ENCODE measurements at regions not wholly inside any gene's neighbourhood (a gene's known extent, or its start where the extent isn't known, plus 50 kb on each side); places are given as distances from the start of the nearest gene placed in this dataset.

GRCh38 chr14:22325676-22326400, 263.2 kb downstream of the DAD1 start (continued):
- TF ChIP-seq SKIL (IDR thresholded peaks at IDR 0.05; ENCODE audit: low read depth, poor library complexity, severe bottlenecking) (no peak), SIX5 (IDR thresholded peaks at IDR 0.05; ENCODE audit: low read depth, low read length, severe bottlenecking) (no peak), CHD4 (IDR thresholded peaks at IDR 0.05) (no peak), BCL11A (IDR thresholded peaks at IDR 0.05; ENCODE audit: low read depth, low read length) (no peak), CHD2 (IDR thresholded peaks at IDR 0.05; ENCODE audit: borderline replicate concordance, low read depth, low read length) (no peak), KLF5 (IDR thresholded peaks at IDR 0.05; ENCODE audit: partially characterized antibody) (no peak), NR2C1 (IDR thresholded peaks at IDR 0.05) (peak; percentile 64), EED (IDR thresholded peaks at IDR 0.05; ENCODE audit: low read depth) (peak; percentile 62; the same call in 1 of the 2 replicates), ZNF24 (IDR thresholded peaks at IDR 0.05) (no peak), YBX1 (IDR thresholded peaks at IDR 0.05) (no peak), TCF7 (IDR thresholded peaks at IDR 0.05; ENCODE audit: borderline replicate concordance) (peak; percentile 66), CHD1 (IDR thresholded peaks at IDR 0.05; ENCODE audit: low read depth, low read length) (no peak), IKZF2 (IDR thresholded peaks at IDR 0.05) (peak; percentile 16 to 44; a peak in 2 of 4 replicates), ZNF687 (IDR thresholded peaks at IDR 0.05) (no peak), IRF5 (IDR thresholded peaks at IDR 0.05; ENCODE audit: borderline replicate concordance) (no peak)
- TF ChIP-seq, protein P1, sequence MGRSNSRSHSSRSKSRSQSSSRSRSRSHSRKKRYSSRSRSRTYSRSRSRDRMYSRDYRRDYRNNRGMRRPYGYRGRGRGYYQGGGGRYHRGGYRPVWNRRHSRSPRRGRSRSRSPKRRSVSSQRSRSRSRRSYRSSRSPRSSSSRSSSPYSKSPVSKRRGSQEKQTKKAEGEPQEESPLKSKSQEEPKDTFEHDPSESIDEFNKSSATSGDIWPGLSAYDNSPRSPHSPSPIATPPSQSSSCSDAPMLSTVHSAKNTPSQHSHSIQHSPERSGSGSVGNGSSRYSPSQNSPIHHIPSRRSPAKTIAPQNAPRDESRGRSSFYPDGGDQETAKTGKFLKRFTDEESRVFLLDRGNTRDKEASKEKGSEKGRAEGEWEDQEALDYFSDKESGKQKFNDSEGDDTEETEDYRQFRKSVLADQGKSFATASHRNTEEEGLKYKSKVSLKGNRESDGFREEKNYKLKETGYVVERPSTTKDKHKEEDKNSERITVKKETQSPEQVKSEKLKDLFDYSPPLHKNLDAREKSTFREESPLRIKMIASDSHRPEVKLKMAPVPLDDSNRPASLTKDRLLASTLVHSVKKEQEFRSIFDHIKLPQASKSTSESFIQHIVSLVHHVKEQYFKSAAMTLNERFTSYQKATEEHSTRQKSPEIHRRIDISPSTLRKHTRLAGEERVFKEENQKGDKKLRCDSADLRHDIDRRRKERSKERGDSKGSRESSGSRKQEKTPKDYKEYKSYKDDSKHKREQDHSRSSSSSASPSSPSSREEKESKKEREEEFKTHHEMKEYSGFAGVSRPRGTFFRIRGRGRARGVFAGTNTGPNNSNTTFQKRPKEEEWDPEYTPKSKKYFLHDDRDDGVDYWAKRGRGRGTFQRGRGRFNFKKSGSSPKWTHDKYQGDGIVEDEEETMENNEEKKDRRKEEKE (IDR thresholded peaks at IDR 0.05): no peak
